ENCODE measurements at regions not wholly inside any gene's neighbourhood (a gene's known extent, or its start where the extent isn't known, plus 50 kb on each side); places are given as distances from the start of the nearest gene placed in this dataset.
A peak's percentile ranks its signal among the peaks of the same experiment; 100 is the strongest.
"Not testable (repeated sequence)": the region's sequence is repeated elsewhere in the genome, so short reads cannot be mapped to it uniquely, and the experiment has no call there.

DNA sequence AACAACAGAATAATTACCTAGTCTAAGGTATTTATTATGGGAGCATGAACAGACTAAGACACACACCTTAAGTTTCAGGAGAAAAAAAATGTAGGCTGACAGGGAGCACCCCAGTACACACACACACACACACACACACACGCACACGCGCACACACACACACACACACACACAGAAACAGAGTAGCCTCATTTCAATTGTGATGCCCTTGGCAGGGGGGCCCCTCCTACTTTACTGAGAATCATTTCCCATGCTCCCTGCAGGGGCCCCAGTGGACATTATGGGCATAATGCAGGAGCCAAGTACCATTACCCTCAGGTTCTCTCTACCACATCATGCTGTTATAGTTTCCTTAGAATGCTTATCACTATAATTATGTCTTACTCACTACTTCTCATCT, 104.9 kb downstream of the CDC7 start:
- peaks cover 1% of the 10 kb centered on the region for H3K36me3 Mint-ChIP-seq (ENCODE audit: low read depth)
- no peak overlapping the region for H3K4me3 Mint-ChIP-seq (ENCODE audit: unreplicated experiment)
- peaks cover 7% of the 10 kb centered on the region for H3K9me3 Mint-ChIP-seq (ENCODE audit: low read depth)
- peaks cover 22% of the 10 kb centered on the region for H3K4me1 Mint-ChIP-seq (ENCODE audit: low read depth)
- H3K27me3 Mint-ChIP-seq (ENCODE audit: low read depth), result no peaks in the 10 kb centered on the region
- TF ChIP-seq, protein P1, sequence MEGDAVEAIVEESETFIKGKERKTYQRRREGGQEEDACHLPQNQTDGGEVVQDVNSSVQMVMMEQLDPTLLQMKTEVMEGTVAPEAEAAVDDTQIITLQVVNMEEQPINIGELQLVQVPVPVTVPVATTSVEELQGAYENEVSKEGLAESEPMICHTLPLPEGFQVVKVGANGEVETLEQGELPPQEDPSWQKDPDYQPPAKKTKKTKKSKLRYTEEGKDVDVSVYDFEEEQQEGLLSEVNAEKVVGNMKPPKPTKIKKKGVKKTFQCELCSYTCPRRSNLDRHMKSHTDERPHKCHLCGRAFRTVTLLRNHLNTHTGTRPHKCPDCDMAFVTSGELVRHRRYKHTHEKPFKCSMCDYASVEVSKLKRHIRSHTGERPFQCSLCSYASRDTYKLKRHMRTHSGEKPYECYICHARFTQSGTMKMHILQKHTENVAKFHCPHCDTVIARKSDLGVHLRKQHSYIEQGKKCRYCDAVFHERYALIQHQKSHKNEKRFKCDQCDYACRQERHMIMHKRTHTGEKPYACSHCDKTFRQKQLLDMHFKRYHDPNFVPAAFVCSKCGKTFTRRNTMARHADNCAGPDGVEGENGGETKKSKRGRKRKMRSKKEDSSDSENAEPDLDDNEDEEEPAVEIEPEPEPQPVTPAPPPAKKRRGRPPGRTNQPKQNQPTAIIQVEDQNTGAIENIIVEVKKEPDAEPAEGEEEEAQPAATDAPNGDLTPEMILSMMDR (IDR thresholded peaks at IDR 0.05), result no peak
- no peak for DNase-seq (ENCODE audit: low spot score)
- H3K27ac Mint-ChIP-seq (ENCODE audit: unreplicated experiment), result no peak overlapping the region

DNA sequence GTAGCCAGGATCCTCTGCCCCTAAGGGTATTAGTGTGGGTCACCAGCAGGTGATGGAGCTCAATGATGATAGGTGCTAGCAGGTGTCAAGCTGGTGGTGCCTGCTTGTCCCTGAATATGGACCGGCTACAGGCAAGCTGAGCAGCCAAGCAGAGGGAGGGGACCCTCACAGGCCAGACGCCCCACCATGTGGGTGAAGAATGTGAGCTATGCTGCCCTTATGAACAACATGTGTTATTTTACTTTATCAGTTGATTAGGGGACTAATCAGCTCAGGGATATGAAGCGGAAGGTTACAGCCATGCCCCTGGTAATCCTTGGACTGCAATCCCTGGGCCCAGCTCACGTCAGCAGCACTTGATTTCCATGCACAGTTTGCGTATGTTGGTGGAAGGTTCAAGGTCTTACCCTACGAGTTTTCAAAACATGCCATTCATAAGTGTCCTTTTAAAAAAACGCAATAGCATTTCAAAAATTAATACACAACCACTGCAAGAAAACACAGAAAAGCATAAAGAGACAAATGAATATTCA, 106.0 kb downstream of the CDC7 start:
- H3K27ac Mint-ChIP-seq (ENCODE audit: unreplicated experiment), result no peak overlapping the region
- H3K4me1 Mint-ChIP-seq (ENCODE audit: low read depth), result peaks cover 19% of the 10 kb centered on the region
- TF ChIP-seq, protein P1 (IDR thresholded peaks at IDR 0.05), result no peak
- H3K36me3 Mint-ChIP-seq (ENCODE audit: low read depth), result peaks cover 1% of the 10 kb centered on the region
- no peak for DNase-seq (ENCODE audit: low spot score)
- H3K4me3 Mint-ChIP-seq (ENCODE audit: unreplicated experiment), result no peak overlapping the region
- H3K27me3 Mint-ChIP-seq (ENCODE audit: low read depth), result no peaks in the 10 kb centered on the region
- peaks cover 7% of the 10 kb centered on the region for H3K9me3 Mint-ChIP-seq (ENCODE audit: low read depth)

DNA sequence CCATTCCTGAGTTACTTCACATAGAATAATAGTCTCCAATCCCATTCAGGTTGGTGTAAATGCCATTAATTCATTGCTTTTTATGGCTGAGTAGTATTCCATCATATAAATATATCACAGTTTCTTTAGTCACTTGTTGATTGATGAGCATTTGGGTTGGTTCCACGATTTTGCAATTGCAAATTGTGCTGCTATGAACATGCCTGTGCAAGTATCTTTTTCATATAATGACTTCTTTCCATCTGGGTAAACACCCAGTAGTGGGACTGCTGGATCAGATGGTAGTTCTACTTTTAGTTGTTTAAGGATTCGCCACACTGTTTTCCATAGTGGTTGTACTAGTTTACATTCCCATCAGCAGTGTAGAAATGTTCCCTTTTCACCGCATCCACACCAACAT, 107.0 kb downstream of the CDC7 start:
- not testable (repeated sequence) for H3K36me3 Mint-ChIP-seq (ENCODE audit: low read depth); H3K9me3 Mint-ChIP-seq (ENCODE audit: low read depth); H3K4me3 Mint-ChIP-seq (ENCODE audit: unreplicated experiment); DNase-seq (ENCODE audit: low spot score); H3K27me3 Mint-ChIP-seq (ENCODE audit: low read depth); H3K27ac Mint-ChIP-seq (ENCODE audit: unreplicated experiment)
- H3K4me1 Mint-ChIP-seq (ENCODE audit: low read depth), result peaks cover 19% of the 10 kb centered on the region

DNA sequence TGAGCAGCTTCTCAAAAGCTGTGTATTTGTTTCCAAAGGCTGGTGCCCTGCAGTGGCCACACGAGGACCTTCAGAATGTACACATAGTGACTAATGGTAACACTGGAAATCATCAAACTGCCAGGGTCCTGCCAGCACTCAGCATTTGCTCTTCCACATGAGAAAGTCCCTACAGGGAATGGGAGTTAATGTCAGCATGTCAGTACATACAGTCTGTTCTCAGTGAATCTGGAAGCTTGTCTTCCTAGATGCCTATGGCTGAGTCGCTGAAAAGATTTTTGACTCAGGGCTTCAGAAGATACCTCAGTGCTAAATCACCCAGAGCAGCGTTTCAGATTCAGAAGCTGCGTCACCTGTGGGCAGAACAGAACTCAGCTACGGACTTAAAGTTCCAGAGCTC, 108.2 kb downstream of the CDC7 start:
- H3K27me3 Mint-ChIP-seq (ENCODE audit: low read depth), result no peaks in the 10 kb centered on the region
- H3K4me3 Mint-ChIP-seq (ENCODE audit: unreplicated experiment), result no peak overlapping the region

DNA sequence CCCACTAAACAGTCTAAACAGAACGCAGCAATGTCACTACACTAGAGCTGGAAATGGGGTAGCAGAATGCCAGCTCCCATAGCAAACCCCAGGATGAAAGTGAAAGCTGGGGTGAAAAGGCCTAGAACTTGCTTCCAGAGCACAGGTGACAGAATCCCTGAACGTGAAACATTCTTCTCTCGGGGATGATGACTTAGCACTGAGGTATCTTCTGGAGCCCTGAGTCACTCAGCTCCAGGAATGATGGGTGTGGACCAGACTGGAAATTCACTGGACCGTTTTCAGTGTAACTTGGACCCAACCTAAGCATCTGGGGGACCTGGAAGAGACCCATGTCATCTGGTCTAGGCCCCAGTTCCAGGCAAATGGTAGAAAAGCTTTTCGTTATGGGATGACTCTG, 108.9 kb downstream of the CDC7 start:
- DNase-seq (ENCODE audit: low spot score), result no peak
- H3K27me3 Mint-ChIP-seq (ENCODE audit: low read depth), result no peaks in the 10 kb centered on the region
- peaks cover 20% of the 10 kb centered on the region for H3K4me1 Mint-ChIP-seq (ENCODE audit: low read depth)
- TF ChIP-seq, protein P1 (IDR thresholded peaks at IDR 0.05), result no peak
- H3K27ac Mint-ChIP-seq (ENCODE audit: unreplicated experiment), result no peak overlapping the region
- peaks cover 1% of the 10 kb centered on the region for H3K36me3 Mint-ChIP-seq (ENCODE audit: low read depth)
- no peak overlapping the region for H3K4me3 Mint-ChIP-seq (ENCODE audit: unreplicated experiment)
- peaks cover 7% of the 10 kb centered on the region for H3K9me3 Mint-ChIP-seq (ENCODE audit: low read depth)

More for the DNA sequence above, 108.2 kb downstream of the CDC7 start:
- TF ChIP-seq, protein P1 (IDR thresholded peaks at IDR 0.05), result peak; percentile 16
- Mint-ChIP-seq H3K4me1 (ENCODE audit: low read depth) (peaks cover 22% of the 10 kb centered on the region), H3K9me3 (ENCODE audit: low read depth) (peaks cover 7% of the 10 kb centered on the region), H3K36me3 (ENCODE audit: low read depth) (peaks cover 1% of the 10 kb centered on the region), H3K27ac (ENCODE audit: unreplicated experiment) (no peak overlapping the region)
- DNase-seq (ENCODE audit: low spot score), result no peak

DNA sequence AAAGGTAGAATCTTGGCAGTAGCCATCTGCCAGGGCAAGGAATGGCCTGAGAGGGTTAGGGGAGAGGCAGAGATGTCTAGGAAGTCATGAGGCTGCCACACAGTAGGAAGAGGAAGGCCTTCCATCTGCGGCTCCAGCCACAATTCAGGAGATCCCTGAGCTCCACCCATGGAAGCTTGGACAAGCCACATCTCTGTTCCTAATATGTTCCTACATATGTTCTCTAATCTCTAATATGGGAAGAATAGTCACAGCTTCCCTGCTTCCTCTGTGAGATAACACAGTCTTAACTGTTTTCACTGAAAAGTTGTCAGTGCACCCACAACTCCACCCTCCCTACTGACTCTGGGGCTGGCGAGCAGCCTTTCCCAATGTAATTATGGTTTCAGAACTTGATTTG, 109.5 kb downstream of the CDC7 start:
- Mint-ChIP-seq H3K9me3 (ENCODE audit: low read depth) (peaks cover 7% of the 10 kb centered on the region), H3K4me1 (ENCODE audit: low read depth) (peaks cover 15% of the 10 kb centered on the region), H3K27me3 (ENCODE audit: low read depth) (no peaks in the 10 kb centered on the region), H3K36me3 (ENCODE audit: low read depth) (peaks cover 1% of the 10 kb centered on the region), H3K27ac (ENCODE audit: unreplicated experiment) (no peak overlapping the region), H3K4me3 (ENCODE audit: unreplicated experiment) (no peak overlapping the region)
- TF ChIP-seq, protein P1 (IDR thresholded peaks at IDR 0.05), result no peak
- DNase-seq (ENCODE audit: low spot score), result no peak

Data from chondrocyte (in vitro differentiated cells).